HepG2 (cell line): ENCODE measurements at regions not wholly inside any gene's neighbourhood (a gene's known extent, or its start where the extent isn't known, plus 50 kb on each side); places are given as distances from the start of the nearest gene placed in this dataset.
A peak's percentile ranks its signal among the peaks of the same experiment; 100 is the strongest.

Source experiments
- ATAC-seq: fragments of 200-7000 bp; cut with Tn5 transposase; 3 replicates; pipeline ENCODE4 v1.9.1; 2020; ENCODE audit warnings: mild to moderate bottlenecking, moderate library complexity
- BruUV-seq: library from RNA; stranded (reverse); fragments of 400-500 nt; replicated peaks from 2 replicates; lab custom pipeline; 2021; lab: Mats Ljungman, UMichigan
- CTCF ChIA-PET: fragments of 300-600 bp; formaldehyde crosslinking; extraction: SDS; loops from one replicate; lab custom pipeline; 2021; ENCODE audit warnings: low total read pairs, inconsistent platforms, low intra/inter-chr PET ratio; lab: Yijun Ruan, JAX
- POLR2A ChIA-PET: fragments of 350-600 bp; sonication (Branson Sonifier 250); formaldehyde crosslinking; loops from one replicate; lab custom pipeline; 2020; ENCODE audit warnings: antibody characterized with exemption, inconsistent platforms; lab: Yijun Ruan, JAX
- DNase-seq: peaks from one replicate; pipeline ENCODE4 v3.0.0-alpha.2; 2015; ENCODE audit warnings: low spot score
- FAIRE-seq: peaks from 3 replicates; lab custom pipeline; 2011; peaks lifted over from hg19 to GRCh38; lab: Jason Lieb, UNC
- H2AFZ ChIP-seq: one replicate; pipeline ENCODE4 v1.6.1; 2011; ENCODE audit warnings: low read length, inconsistent platforms
- H3K27ac ChIP-seq: fragments of 300-600 bp; 3 replicates; pipeline ENCODE4 v1.8.0; 2011; ENCODE audit warnings: mixed run types, mild to moderate bottlenecking, mixed read lengths, low read length, inconsistent platforms; ENCODE audit not compliant: insufficient read depth; ENCODE audit errors: extremely low read length
- H3K27me3 ChIP-seq, 2 experiments: fragments of 200-600 bp in 1 of 2; 2 replicates in 1 of 2; 3 replicates in 1 of 2; pipeline versions ENCODE4 v1.6.0 to v1.8.0; 2011; ENCODE audit warnings: low read length in 2 of 2, mild to moderate bottlenecking in 2 of 2, moderate library complexity in 2 of 2, inconsistent platforms in 1 of 2; ENCODE audit not compliant: insufficient read depth in 2 of 2, control insufficient read depth in 1 of 2
- H3K36me3 ChIP-seq, 2 experiments: fragments of 200-600 bp in 1 of 2; replicated peaks in 1 of 2; 2 replicates in 1 of 2; 3 replicates in 1 of 2; pipeline versions ENCODE4 v1.5.1 to v1.8.0; 2011; ENCODE audit warnings: low read length in 2 of 2, inconsistent platforms in 1 of 2; ENCODE audit not compliant: insufficient read depth in 2 of 2, control insufficient read depth in 1 of 2
- H3K4me1 ChIP-seq: 2 replicates; pipeline ENCODE4 v1.5.1; 2012; ENCODE audit warnings: low read length, inconsistent platforms; ENCODE audit not compliant: insufficient read depth
- H3K4me2 ChIP-seq: 2 replicates; pipeline ENCODE4 v1.6.0; 2011; ENCODE audit warnings: low read depth, low read length, inconsistent platforms
- H3K4me3 ChIP-seq, 3 experiments: fragments of 200-600 bp in 1 of 3; sonication (generic), shearing (Covaris generic) in 1 of 3; replicated peaks in 1 of 3; 2 replicates each; pipeline ENCODE4 v1.5.1; 2011 to 2016; ENCODE audit warnings: low read length in 3 of 3, inconsistent platforms in 2 of 3, low read depth in 2 of 3, mild to moderate bottlenecking in 2 of 3, control low read depth in 1 of 3, mixed read lengths in 1 of 3; ENCODE audit not compliant: insufficient read depth in 1 of 3
- H3K79me2 ChIP-seq: one replicate; pipeline ENCODE4 v1.6.1; 2011; ENCODE audit warnings: low read length, inconsistent platforms; ENCODE audit not compliant: insufficient read depth
- H3K9ac ChIP-seq: 2 replicates; pipeline ENCODE4 v1.6.0; 2011; ENCODE audit warnings: mild to moderate bottlenecking, low read depth, low read length, inconsistent platforms; ENCODE audit not compliant: insufficient read depth
- H3K9me3 ChIP-seq: 2 replicates; pipeline ENCODE4 v1.5.1; 2012; ENCODE audit warnings: mild to moderate bottlenecking, low read length
- H4K20me1 ChIP-seq: 2 replicates; pipeline ENCODE4 v1.6.0; 2011; ENCODE audit warnings: inconsistent platforms, mild to moderate bottlenecking, low read length, moderate library complexity; ENCODE audit not compliant: insufficient read depth
- GMEB1 ChIP-seq: sonication (generic); formaldehyde crosslinking; IDR thresholded peaks from 2 replicates; pipeline ENCODE4 v1.5.1; 2020; ENCODE audit warnings: missing genetic modification reagents, mild to moderate bottlenecking, borderline replicate concordance
- KDM4B ChIP-seq: sonication (generic); formaldehyde crosslinking; IDR thresholded peaks from 2 replicates; pipeline ENCODE4 v1.4.0; 2020; ENCODE audit warnings: missing genetic modification reagents
- SMC3 ChIP-seq: IDR thresholded peaks from 2 replicates; pipeline ENCODE4 v1.6.1; 2011; ENCODE audit warnings: low read length, improper control_type of control experiment
- STAG1 ChIP-seq: sonication (generic); formaldehyde crosslinking; IDR thresholded peaks from 2 replicates; pipeline ENCODE4 v1.4.0; 2020; ENCODE audit warnings: missing genetic modification reagents
- ZNF567 ChIP-seq: sonication (generic); formaldehyde crosslinking; IDR thresholded peaks from 2 replicates; pipeline ENCODE4 v1.8.1; 2023; ENCODE audit warnings: mild to moderate bottlenecking, missing genetic modification reagents, borderline replicate concordance
- ZNF589 ChIP-seq: sonication (generic); formaldehyde crosslinking; conservative IDR thresholded peaks from 2 replicates; pipeline ENCODE4 v1.8.0; 2022; ENCODE audit warnings: mild to moderate bottlenecking, moderate library complexity, missing genetic modification reagents
- ZNF75D ChIP-seq: sonication (generic); formaldehyde crosslinking; IDR thresholded peaks from 2 replicates; pipeline ENCODE4 v1.8.1; 2023; ENCODE audit warnings: missing genetic modification reagents, mild to moderate bottlenecking, borderline replicate concordance
- WGBS: methylation state at CpG from one replicate; pipeline ENCODE4 v1.1.6; 2017; ENCODE audit warnings: low lambda C conversion rate; 5-methylcytosine and 5-hydroxymethylcytosine counted together
- in situ Hi-C: cut with HindIII; loops from 2 replicates; pipeline ENCODE4 v1.10.0; 2017; ENCODE audit warnings: low pct_unique_long_range_greater_than_20kb; ENCODE audit not compliant: extremely low pct_ligation_motif_present
- intact Hi-C: fragments of 100-400 bp; cut with micrococcal nuclease; formaldehyde crosslinking; loops from one replicate; pipeline ENCODE4 v1.10.0; 2022; ENCODE audit not compliant: unreplicated experiment
- TF ChIP-seq, protein P1 (sequence below), 2 experiments: IDR thresholded peaks; 2 replicates each; pipeline ENCODE4 v1.6.1; 2011 to 2012; ENCODE audit warnings: low read length in 2 of 2, borderline replicate concordance in 1 of 2, low read depth in 1 of 2, mild to moderate bottlenecking in 1 of 2, moderate library complexity in 1 of 2
- TF ChIP-seq, protein P2 (sequence below): sonication (generic); formaldehyde crosslinking; conservative IDR thresholded peaks from 2 replicates; pipeline ENCODE4 v1.4.0; 2020; ENCODE audit warnings: missing genetic modification reagents
- TF ChIP-seq, protein P3 (sequence below): sonication (generic); formaldehyde crosslinking; IDR thresholded peaks from 2 replicates; pipeline ENCODE4 v1.4.0; 2020; ENCODE audit warnings: missing genetic modification reagents, borderline replicate concordance
- TF ChIP-seq, protein P4 (sequence below): sonication (generic); formaldehyde crosslinking; IDR thresholded peaks from 2 replicates; pipeline ENCODE4 v1.5.0; 2020; ENCODE audit warnings: mild to moderate bottlenecking, missing genetic modification reagents, moderate library complexity
- TF ChIP-seq, protein P5 (sequence below): sonication (generic); formaldehyde crosslinking; IDR thresholded peaks from 2 replicates; pipeline ENCODE4 v1.4.0; 2020; ENCODE audit warnings: mild to moderate bottlenecking, low read depth, missing genetic modification reagents

- no peaks in the 10 kb centered on the region for H3K79me2 ChIP-seq
- WGBS, result 24% methylated on average over 4 of the region's 4 CpGs
- no peak overlapping the region for H3K4me2 ChIP-seq
- in situ Hi-C loops, result loop anchor here (25.0 kb wide), 2 partner anchors 374 to 599 kb away; no protein-coding TSS in a partner anchor
- ATAC-seq (no peak), DNase-seq (peak; percentile 7), FAIRE-seq (no peak)
- peaks cover 15% of the 10 kb centered on the region for H3K4me1 ChIP-seq
- no peaks in the 10 kb centered on the region for H3K9me3 ChIP-seq
- intact Hi-C loops, result loop anchor here (1.0 to 10.0 kb wide), 4 partner anchors 186 to 609 kb away; no protein-coding TSS in a partner anchor
- H2AFZ ChIP-seq, result no peak overlapping the region
- ChIA-PET POLR2A (no interaction called here), CTCF (interaction anchor here (1.5 to 1.8 kb wide), 2 partner anchors 270 to 377 kb away, joined by 8 to 13 read pairs; no protein-coding TSS in a partner anchor)
- H3K36me3 ChIP-seq, result no peaks in the 10 kb centered on the region
- no peak overlapping the region for H3K27ac ChIP-seq
- no peaks in the 10 kb centered on the region for H4K20me1 ChIP-seq
- H3K4me3 ChIP-seq, result no peak overlapping the region
- no TSS peak for BruUV-seq
- H3K27me3 ChIP-seq, result no peaks in the 10 kb centered on the region
- no peak overlapping the region for H3K9ac ChIP-seq
- TF ChIP-seq, protein P1, sequence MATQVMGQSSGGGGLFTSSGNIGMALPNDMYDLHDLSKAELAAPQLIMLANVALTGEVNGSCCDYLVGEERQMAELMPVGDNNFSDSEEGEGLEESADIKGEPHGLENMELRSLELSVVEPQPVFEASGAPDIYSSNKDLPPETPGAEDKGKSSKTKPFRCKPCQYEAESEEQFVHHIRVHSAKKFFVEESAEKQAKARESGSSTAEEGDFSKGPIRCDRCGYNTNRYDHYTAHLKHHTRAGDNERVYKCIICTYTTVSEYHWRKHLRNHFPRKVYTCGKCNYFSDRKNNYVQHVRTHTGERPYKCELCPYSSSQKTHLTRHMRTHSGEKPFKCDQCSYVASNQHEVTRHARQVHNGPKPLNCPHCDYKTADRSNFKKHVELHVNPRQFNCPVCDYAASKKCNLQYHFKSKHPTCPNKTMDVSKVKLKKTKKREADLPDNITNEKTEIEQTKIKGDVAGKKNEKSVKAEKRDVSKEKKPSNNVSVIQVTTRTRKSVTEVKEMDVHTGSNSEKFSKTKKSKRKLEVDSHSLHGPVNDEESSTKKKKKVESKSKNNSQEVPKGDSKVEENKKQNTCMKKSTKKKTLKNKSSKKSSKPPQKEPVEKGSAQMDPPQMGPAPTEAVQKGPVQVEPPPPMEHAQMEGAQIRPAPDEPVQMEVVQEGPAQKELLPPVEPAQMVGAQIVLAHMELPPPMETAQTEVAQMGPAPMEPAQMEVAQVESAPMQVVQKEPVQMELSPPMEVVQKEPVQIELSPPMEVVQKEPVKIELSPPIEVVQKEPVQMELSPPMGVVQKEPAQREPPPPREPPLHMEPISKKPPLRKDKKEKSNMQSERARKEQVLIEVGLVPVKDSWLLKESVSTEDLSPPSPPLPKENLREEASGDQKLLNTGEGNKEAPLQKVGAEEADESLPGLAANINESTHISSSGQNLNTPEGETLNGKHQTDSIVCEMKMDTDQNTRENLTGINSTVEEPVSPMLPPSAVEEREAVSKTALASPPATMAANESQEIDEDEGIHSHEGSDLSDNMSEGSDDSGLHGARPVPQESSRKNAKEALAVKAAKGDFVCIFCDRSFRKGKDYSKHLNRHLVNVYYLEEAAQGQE (IDR thresholded peaks at IDR 0.05; ENCODE audit: borderline replicate concordance in 1 of 2, low read depth in 1 of 2, low read length in 2 of 2), result no peak
- TF ChIP-seq KDM4B (CRISPR knock-in tag), result no peak
- TF ChIP-seq SMC3, result peak; percentile 36; the same call in 1 of the 2 replicates
- TF ChIP-seq STAG1 (CRISPR knock-in tag), result peak; percentile 59
- no peak for TF ChIP-seq ZNF589 (CRISPR knock-in tag)
- TF ChIP-seq, protein P2, sequence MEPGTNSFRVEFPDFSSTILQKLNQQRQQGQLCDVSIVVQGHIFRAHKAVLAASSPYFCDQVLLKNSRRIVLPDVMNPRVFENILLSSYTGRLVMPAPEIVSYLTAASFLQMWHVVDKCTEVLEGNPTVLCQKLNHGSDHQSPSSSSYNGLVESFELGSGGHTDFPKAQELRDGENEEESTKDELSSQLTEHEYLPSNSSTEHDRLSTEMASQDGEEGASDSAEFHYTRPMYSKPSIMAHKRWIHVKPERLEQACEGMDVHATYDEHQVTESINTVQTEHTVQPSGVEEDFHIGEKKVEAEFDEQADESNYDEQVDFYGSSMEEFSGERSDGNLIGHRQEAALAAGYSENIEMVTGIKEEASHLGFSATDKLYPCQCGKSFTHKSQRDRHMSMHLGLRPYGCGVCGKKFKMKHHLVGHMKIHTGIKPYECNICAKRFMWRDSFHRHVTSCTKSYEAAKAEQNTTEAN, result no peak
- no peak for TF ChIP-seq GMEB1
- TF ChIP-seq, protein P3, sequence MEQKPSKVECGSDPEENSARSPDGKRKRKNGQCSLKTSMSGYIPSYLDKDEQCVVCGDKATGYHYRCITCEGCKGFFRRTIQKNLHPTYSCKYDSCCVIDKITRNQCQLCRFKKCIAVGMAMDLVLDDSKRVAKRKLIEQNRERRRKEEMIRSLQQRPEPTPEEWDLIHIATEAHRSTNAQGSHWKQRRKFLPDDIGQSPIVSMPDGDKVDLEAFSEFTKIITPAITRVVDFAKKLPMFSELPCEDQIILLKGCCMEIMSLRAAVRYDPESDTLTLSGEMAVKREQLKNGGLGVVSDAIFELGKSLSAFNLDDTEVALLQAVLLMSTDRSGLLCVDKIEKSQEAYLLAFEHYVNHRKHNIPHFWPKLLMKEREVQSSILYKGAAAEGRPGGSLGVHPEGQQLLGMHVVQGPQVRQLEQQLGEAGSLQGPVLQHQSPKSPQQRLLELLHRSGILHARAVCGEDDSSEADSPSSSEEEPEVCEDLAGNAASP (CRISPR knock-in tag), result no peak
- TF ChIP-seq, protein P4, sequence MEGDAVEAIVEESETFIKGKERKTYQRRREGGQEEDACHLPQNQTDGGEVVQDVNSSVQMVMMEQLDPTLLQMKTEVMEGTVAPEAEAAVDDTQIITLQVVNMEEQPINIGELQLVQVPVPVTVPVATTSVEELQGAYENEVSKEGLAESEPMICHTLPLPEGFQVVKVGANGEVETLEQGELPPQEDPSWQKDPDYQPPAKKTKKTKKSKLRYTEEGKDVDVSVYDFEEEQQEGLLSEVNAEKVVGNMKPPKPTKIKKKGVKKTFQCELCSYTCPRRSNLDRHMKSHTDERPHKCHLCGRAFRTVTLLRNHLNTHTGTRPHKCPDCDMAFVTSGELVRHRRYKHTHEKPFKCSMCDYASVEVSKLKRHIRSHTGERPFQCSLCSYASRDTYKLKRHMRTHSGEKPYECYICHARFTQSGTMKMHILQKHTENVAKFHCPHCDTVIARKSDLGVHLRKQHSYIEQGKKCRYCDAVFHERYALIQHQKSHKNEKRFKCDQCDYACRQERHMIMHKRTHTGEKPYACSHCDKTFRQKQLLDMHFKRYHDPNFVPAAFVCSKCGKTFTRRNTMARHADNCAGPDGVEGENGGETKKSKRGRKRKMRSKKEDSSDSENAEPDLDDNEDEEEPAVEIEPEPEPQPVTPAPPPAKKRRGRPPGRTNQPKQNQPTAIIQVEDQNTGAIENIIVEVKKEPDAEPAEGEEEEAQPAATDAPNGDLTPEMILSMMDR (CRISPR knock-in tag), result peak; percentile 47
- TF ChIP-seq ZNF75D (CRISPR knock-in tag), result no peak
- TF ChIP-seq, protein P5, sequence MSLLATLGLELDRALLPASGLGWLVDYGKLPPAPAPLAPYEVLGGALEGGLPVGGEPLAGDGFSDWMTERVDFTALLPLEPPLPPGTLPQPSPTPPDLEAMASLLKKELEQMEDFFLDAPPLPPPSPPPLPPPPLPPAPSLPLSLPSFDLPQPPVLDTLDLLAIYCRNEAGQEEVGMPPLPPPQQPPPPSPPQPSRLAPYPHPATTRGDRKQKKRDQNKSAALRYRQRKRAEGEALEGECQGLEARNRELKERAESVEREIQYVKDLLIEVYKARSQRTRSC (CRISPR knock-in tag), result no peak
- TF ChIP-seq ZNF567 (CRISPR knock-in tag), result no peak
Measured at GRCh38 chr1:198088360-198089071, 68.3 kb upstream of the NEK7 start.
